RWPE1 (cell line): ENCODE measurements at regions not wholly inside any gene's neighbourhood (a gene's known extent, or its start where the extent isn't known, plus 50 kb on each side); places are given as distances from the start of the nearest gene placed in this dataset.

Source experiments
- CTCF ChIA-PET: fragments of 350-600 bp; sonication (Branson Sonifier 250); formaldehyde crosslinking; extraction: SDS; loops from one replicate; lab custom pipeline; 2021; lab: Yijun Ruan, JAX
- POLR2A ChIA-PET: fragments of 400-600 bp; formaldehyde crosslinking; extraction: SDS; loops from one replicate; lab custom pipeline; 2020; ENCODE audit warnings: antibody characterized with exemption; ENCODE audit not compliant: low non-redundant PET; lab: Yijun Ruan, JAX
- DNase-seq: peaks from one replicate; pipeline ENCODE4 v3.0.0; 2012; ENCODE audit warnings: low spot score
- H3K27ac ChIP-seq: fragments of 450-650 bp; 2 replicates; pipeline ENCODE4 v1.5.1; 2017
- CTCF ChIP-seq: fragments of 450-650 bp; conservative IDR thresholded peaks from 2 replicates; pipeline ENCODE4 v1.5.1; 2017; ENCODE audit warnings: low read depth, mild to moderate bottlenecking

- no peak for TF ChIP-seq CTCF
- no peak overlapping the region for H3K27ac ChIP-seq
- CTCF ChIA-PET = no interaction called here
- no peak for DNase-seq
- POLR2A ChIA-PET = no interaction called here
These were observed 313.5 kb downstream of the CAAP1 start for GRCh38 chr9:26579056-26579455.

DNA sequence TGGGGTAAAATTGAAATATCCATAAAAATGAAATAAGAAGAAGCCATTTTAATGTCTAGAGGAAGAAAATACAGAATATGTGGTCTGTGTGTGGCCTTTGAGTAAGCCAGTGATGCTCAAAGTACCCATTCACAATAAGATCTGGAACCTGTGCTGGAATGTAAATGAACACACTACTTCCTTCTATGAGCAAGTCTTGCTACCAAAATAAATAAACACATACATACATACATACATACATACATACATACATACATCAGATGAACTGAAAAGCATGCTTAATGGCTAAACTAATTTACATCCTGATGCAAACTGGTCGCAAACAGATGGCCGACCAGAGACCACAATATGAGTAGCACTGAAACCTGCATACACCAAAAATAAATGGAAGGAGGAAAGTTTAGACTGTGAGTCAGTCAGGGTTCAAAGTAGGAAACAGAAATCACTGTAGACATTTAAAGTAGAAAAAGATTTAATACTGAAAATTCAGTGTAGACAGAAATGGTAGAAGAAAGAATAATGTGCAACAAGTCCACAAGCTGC is 317.6 kb downstream of the CAAP1 start:
- H3K27ac ChIP-seq = no peak overlapping the region
- ChIA-PET CTCF (no interaction called here), POLR2A (no interaction called here)
- TF ChIP-seq CTCF = no peak
- DNase-seq = no peak

GRCh38 chr9:26574256-26574655 is 318.3 kb downstream of the CAAP1 start:
- DNase-seq = no peak
- ChIA-PET CTCF (no interaction called here), POLR2A (no interaction called here)
- no peak overlapping the region for H3K27ac ChIP-seq
- no peak for TF ChIP-seq CTCF

- no peak for DNase-seq
- ChIA-PET CTCF (no interaction called here), POLR2A (no interaction called here)
- TF ChIP-seq CTCF = no peak
- H3K27ac ChIP-seq = no peak overlapping the region
These were observed 324.6 kb downstream of the CAAP1 start for GRCh38 chr9:26567976-26568375.

- no peak for TF ChIP-seq CTCF
- DNase-seq = no peak
- no peak overlapping the region for H3K27ac ChIP-seq
- ChIA-PET POLR2A (no interaction called here), CTCF (no interaction called here)
These were observed 326.5 kb downstream of the CAAP1 start for GRCh38 chr9:26566141-26566540.

DNA sequence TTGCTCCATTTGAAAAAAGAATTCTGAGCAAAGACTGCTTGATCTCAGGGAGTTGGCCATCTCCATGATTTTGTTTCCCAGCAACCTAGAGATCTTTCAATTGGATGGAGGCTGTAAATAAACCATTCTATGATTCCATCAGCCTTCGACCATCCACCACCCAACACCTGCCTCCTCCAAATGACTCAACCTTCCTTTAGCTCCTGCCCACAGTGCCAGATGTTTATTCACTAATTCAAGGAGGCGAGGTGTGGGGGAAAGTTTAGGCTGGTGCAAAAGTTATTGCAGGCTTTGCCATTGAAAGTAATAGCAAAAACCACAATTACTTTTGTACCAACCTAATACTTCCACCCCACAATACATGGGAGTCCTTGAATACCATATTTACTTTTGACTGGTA is 327.5 kb downstream of the CAAP1 start:
- TF ChIP-seq CTCF = no peak
- ChIA-PET POLR2A (no interaction called here), CTCF (no interaction called here)
- no peak for DNase-seq
- H3K27ac ChIP-seq = no peak overlapping the region

DNA sequence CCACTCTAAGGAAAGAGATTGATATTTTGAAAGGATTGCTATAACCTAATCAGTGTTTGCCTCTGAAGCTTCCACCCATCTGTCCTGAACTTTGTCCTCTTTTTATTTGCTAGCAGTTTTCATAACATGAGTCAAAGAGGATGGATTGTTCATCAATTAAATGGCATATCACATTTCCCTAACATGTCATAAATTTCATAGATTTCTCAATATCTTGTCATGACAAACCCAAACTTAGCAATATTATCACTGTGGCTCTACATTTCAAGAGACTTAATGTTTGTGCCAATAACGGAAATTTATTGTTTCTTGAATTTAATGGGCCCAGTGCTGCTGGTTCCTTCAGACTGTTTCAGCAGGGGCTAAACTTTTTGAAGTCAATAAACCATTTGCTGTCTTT is 330.3 kb downstream of the CAAP1 start:
- no peak for DNase-seq
- H3K27ac ChIP-seq = no peak overlapping the region
- POLR2A ChIA-PET = no interaction called here
- CTCF ChIA-PET = no interaction called here
- no peak for TF ChIP-seq CTCF
